GM18499 (cell line): ENCODE measurements at regions not wholly inside any gene's neighbourhood (a gene's known extent, or its start where the extent isn't known, plus 50 kb on each side); places are given as distances from the start of the nearest gene placed in this dataset.

Experiments
- ATAC-seq: cut with Tn5 transposase; IDR thresholded peaks from one replicate; pipeline ENCODE4 v1.9.1; 2021; ENCODE audit warnings: moderate number of reproducible peaks; ENCODE audit not compliant: insufficient read depth, unreplicated experiment

GRCh38 chr18:71630696-71631095 is 913.4 kb downstream of the CBLN2 start:
- ATAC-seq: no peak

GRCh38 chr18:71625556-71626090 is 918.5 kb downstream of the CBLN2 start:
- ATAC-seq: no peak

- no peak for ATAC-seq
Measured at GRCh38 chr18:71598374-71598773, 945.8 kb downstream of the CBLN2 start.

GRCh38 chr18:71597219-71597618 is 946.9 kb downstream of the CBLN2 start:
- ATAC-seq: no peak

- ATAC-seq: no peak
Measured at GRCh38 chr18:71583252-71583651, 960.9 kb downstream of the CBLN2 start.

GRCh38 chr18:71554686-71555085 is 989.5 kb downstream of the CBLN2 start:
- no peak for ATAC-seq

- ATAC-seq: no peak
Measured at GRCh38 chr18:71541643-71542042, 1002.5 kb downstream of the CBLN2 start.

- no peak for ATAC-seq
Measured at GRCh38 chr18:71529703-71530303, 1014.3 kb downstream of the CBLN2 start.

GRCh38 chr18:71523483-71524435 is 1020.4 kb downstream of the CBLN2 start:
- no peak for ATAC-seq

GRCh38 chr18:71505526-71505925 is 1038.6 kb downstream of the CBLN2 start:
- ATAC-seq: no peak

GRCh38 chr18:71503222-71503621 is 1040.9 kb downstream of the CBLN2 start:
- ATAC-seq: no peak

- no peak for ATAC-seq
Measured at GRCh38 chr18:71485611-71486010, 1058.5 kb downstream of the CBLN2 start.

- ATAC-seq: no peak
Measured at GRCh38 chr18:71471963-71472725, 1072.0 kb downstream of the CBLN2 start.

- ATAC-seq: no peak
Measured at GRCh38 chr18:71456206-71456605, 1087.9 kb downstream of the CBLN2 start.

GRCh38 chr18:71450257-71450656 is 1093.9 kb downstream of the CBLN2 start:
- no peak for ATAC-seq

GRCh38 chr18:71443706-71444480 is 1100.2 kb downstream of the CBLN2 start:
- ATAC-seq: no peak

GRCh38 chr18:71442731-71443141 is 1101.4 kb downstream of the CBLN2 start:
- ATAC-seq: no peak

GRCh38 chr18:71441156-71441555 is 1103.0 kb downstream of the CBLN2 start:
- no peak for ATAC-seq

GRCh38 chr18:71437511-71437910 is 1106.6 kb downstream of the CBLN2 start:
- no peak for ATAC-seq

GRCh38 chr18:71433373-71433772 is 1110.8 kb downstream of the CBLN2 start:
- no peak for ATAC-seq
